ENCODE measurements at regions not wholly inside any gene's neighbourhood (a gene's known extent, or its start where the extent isn't known, plus 50 kb on each side); places are given as distances from the start of the nearest gene placed in this dataset.

DNA sequence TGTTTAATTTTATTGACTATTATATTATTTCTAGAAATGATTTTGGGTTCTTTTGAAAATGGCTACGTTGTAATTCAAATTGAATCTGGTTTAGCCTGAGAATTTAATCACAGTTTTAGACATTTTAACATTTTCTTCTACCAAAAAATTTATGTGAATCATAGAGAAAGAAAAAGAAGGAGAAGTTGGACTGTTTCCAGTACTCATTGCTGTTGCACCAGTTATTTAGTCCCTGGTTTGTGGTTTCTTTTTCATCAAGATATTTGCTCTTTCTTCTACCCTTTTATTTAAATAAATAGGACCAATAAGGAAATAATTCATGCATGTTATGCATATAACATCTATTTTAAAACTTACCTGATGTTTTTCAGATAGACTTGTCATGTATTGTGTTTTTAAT lies 1337.1 kb downstream of the ROBO1 start:
- TF ChIP-seq POLR2A (IDR thresholded peaks at IDR 0.05): no peak
- TF ChIP-seq EP300 (IDR thresholded peaks at IDR 0.05): no peak
- TF ChIP-seq, protein P1, sequence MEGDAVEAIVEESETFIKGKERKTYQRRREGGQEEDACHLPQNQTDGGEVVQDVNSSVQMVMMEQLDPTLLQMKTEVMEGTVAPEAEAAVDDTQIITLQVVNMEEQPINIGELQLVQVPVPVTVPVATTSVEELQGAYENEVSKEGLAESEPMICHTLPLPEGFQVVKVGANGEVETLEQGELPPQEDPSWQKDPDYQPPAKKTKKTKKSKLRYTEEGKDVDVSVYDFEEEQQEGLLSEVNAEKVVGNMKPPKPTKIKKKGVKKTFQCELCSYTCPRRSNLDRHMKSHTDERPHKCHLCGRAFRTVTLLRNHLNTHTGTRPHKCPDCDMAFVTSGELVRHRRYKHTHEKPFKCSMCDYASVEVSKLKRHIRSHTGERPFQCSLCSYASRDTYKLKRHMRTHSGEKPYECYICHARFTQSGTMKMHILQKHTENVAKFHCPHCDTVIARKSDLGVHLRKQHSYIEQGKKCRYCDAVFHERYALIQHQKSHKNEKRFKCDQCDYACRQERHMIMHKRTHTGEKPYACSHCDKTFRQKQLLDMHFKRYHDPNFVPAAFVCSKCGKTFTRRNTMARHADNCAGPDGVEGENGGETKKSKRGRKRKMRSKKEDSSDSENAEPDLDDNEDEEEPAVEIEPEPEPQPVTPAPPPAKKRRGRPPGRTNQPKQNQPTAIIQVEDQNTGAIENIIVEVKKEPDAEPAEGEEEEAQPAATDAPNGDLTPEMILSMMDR (IDR thresholded peaks at IDR 0.05): no peak
- TF ChIP-seq POLR2AphosphoS5 (IDR thresholded peaks at IDR 0.05): no peak

Data from upper lobe of left lung (tissue), 4 donors.